Right lung (tissue), 2 donors: ENCODE measurements at regions not wholly inside any gene's neighbourhood (a gene's known extent, or its start where the extent isn't known, plus 50 kb on each side); places are given as distances from the start of the nearest gene placed in this dataset.
"Not testable (repeated sequence)": the region's sequence is repeated elsewhere in the genome, so short reads cannot be mapped to it uniquely, and the experiment has no call there.

Experiments used
- DNase-seq, 2 donors: peaks; one replicate each; pipeline ENCODE4 v3.0.0-alpha.2; 2013

DNA sequence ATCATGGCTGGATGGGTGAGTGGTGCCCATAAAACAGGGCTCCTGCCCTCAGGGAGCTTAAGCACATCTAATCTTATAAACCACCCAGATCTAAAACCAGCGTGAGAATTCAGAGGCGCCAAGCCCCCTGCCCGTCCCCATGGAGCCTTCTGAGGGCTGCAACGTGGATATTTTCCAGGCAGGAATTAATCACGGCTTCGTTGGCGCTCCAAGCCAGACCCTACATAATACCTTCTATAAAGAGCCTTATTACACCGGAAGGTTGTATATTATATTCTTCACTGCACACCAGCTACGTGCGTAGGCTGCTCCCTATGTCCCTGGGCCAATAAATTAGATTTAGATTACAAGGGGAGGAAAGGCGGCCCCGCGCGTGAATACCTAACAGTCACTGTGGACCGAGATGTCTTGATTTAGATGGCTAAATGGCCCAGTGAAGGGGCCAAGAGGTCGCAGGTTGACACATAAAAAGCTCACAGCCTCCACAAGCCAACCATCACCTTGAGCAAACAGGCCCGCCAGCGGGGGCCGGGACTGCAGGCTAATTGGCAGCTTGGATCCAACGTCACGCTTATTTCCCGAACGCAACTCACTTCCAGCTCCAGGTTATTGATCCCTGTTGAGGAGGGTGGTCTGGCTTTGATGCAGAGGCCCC, 64.7 kb upstream of the APCDD1L start:
- DNase-seq = no peak

DNA sequence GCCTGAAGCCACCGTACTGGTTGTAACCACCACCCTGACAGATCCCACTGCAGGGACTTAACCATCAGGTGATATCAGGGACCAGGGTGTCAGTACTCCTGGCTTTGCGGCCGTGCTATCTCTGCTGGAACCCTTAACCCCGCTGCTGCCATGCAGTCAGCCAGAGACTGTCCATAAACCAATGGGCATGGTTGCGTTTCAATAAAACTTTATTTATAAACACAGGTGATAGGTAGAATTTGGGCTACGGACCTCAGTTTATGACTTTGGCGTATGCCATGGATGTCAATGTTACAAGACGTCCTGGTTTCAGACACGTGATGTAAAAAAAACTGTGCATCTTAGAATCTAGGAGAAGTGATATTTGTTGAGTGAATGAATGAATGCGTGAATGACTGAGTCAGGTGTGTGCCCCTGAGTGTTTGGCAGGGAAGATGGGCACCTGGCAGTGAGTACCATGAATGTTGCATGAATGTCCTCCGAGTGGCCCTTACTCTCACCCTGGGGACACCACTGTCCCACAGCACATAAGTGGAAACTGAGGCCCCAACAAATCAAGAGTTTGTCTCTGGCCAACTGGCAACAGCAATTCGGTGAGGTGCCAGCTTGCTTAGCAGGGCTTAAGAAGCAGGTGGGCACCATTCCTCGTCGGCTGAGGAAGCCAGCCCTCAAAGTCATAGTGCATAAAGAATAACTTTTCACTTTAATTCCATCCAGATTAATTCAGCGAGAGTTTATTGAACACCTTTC, 64.0 kb upstream of the APCDD1L start:
- DNase-seq = no peak

GRCh38 chr20:58577871-58578598, 62.8 kb upstream of the APCDD1L start:
- no peak for DNase-seq

DNA sequence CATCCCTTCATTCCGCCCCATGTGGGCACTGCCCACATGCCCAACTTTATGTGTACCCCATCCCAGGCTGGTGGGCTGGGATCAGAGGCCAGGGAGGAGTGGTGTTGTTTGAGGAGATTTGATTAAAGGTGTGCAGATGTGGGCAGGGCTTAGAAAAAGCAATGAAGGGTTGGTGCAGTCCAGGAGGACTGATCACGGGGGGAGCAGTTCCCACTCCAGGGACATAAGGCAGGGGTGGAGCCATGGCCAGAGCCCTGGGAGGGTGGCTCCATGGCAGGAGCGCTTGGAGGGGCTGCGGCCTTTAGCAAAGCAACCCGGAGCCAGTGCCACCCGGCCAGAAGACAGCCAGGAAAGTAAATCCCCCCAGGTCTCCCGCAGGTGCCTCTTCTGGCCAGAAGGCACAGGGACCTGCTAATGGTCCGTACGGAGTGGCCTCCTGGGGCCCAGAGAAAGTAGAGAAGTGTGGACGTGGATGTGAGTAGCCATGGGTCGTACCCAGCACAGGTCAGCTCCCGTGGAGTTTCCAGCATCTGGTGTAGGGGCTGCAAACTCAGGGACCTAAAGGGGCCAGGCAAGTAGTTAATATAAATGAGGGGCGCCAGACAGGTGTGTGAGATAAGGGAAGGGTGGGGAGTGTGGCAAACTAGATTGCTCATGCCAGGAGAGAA, 62.1 kb upstream of the APCDD1L start:
- DNase-seq = no peak

DNA sequence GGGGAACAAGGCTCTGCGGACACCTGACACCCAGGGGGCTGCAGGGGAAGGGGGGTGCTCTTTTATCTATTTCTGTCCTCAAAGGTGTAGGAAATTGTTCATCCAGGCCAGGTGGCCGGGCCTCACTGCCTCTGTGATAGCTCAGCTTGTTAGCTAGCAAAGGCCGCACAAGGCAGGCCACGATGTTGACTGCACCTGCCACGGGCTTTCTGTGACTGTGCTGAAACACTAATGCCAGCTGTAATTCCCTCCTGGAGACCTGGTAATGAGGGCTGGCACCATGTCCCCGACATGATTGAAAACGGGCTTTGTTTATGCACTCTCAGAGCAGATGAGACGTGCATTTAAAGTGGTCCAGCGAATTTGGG, 61.4 kb upstream of the APCDD1L start:
- no peak for DNase-seq

- no peak for DNase-seq
Observed at GRCh38 chr20:58575776-58576602, 60.8 kb upstream of the APCDD1L start.

- DNase-seq = no peak
Observed at GRCh38 chr20:58574469-58574868, 59.3 kb upstream of the APCDD1L start.

GRCh38 chr20:58573986-58574385, 58.8 kb upstream of the APCDD1L start:
- DNase-seq = no peak

DNA sequence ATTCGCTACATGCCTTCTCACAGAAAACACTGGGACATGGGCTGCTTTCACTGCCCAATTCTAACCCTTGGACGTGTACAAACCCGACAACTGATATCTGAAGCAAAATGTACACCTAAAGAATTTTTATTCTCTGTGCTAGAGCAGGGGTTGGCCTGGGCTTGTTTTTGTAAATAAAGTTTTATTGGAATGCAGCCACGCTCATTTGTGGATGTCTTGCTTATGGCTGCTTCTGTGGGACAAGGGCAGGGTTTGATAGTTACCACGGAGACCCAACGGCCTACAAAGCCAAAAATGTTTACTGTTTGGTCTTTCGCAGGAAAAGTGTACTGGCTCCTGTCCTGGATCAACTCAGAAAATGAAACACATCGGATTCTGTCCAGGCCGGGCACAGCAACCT, 58.1 kb upstream of the APCDD1L start:
- no peak for DNase-seq

- not testable (repeated sequence) for DNase-seq
Observed at GRCh38 chr20:58572428-58572763, 57.2 kb upstream of the APCDD1L start.

- DNase-seq = no peak
Observed at GRCh38 chr20:58571693-58572427, 56.7 kb upstream of the APCDD1L start.

DNA sequence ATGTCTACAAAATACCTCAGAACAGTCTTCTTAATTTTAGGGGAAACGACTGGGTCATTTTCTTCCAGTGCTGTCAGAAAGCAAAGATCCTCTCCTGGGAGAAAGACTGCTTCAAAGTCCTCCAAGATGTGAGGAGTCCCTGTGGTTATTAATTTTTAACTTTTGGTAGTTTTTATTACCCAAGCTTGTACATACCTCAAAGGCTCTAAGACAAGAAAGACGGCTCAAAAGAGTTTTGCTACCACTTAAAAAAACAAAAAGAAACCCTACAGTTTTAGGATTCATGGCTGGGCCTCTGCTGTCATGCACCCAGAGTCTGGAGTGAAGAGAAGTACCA, 56.1 kb upstream of the APCDD1L start:
- DNase-seq = no peak

DNA sequence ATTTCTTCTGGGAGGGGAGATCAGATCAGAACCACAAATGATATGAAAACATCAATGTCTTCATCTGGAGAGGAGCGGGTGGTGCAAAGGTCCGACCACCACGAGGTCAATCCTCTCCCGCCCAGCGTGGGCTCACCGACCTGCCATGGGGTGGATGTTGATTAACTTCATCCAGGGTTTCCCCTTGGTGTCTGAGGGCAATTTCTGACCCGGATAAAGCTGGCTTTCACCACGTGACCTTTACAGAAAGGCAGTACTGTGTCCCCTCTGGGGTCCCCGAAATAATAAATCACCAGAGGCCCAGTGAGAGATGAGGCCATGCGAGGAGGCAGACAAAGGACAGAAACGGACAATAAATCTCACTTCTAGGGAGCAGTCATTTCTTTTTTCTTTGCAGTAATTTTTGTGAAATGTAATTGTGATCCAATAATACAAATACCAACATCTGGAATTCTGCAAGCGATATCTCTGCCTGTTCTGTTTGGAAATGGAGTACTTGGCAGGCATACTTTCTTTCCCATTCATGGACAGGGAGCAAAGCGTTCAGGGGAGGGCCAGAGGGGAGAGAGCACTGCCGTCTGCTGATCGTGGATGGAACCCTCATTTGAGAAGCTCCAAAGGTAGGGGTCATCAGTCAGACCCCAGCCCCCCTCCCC, 55.1 kb upstream of the APCDD1L start:
- DNase-seq = no peak

GRCh38 chr20:58569241-58570125, 54.3 kb upstream of the APCDD1L start:
- no peak for DNase-seq

DNA sequence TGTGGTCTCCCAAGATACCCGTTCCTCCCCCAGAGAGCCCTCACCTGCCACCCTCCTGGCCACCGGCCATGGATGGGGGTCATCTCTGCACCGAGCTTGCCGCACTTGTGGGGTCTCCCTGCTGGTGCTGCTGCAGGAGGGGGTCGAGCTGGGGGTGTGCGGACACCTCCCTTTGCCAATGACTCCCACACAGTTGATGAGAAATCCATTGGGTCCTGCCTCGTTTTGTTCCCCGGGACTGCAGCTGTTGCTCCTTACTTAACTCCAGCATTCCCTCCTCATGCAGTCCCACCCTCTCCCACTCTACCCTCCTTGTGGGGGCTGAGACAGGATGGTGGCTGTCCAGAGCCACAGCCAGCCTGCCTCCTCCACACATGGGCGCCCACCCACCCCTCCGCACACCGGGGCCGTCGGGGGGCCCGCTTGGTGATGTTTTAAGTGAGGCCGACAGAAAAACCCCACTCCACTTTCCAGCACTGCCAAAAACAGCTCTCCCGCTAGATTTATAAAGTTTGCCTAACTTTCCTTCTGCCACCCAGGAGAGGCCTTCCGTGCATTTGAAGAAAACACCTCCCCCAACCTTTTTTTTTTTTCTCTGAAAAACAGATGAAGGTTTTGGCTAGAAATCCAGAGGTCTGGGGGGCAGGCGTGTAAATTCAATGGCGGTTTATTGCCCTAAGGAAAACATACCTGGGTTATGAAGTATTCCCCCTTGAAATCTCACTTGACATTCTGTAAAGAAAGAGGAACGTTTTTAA, 53.5 kb upstream of the APCDD1L start:
- no peak for DNase-seq

GRCh38 chr20:58568126-58568482, 52.9 kb upstream of the APCDD1L start:
- DNase-seq = no peak

DNA sequence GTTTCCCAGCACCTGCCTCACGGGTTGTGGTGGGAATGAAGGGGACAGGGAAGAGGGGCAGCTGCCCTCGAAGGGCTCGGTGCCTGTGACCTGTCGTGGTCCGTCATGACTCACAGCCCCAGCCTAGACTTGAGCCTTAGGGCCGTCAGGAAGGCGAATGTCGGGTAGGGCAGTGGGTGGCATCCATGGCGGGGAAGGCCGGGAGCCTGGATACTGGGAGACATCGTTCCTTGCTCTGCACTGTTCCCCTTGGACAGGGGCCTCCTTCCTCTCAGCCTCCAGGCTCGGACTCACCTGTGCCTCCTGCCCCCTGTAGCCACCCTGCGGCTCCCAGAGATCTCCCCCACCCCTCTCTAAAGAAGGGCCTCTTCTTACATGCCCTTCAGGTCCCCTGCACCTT, 52.2 kb upstream of the APCDD1L start:
- no peak for DNase-seq

GRCh38 chr20:58566981-58567380, 51.8 kb upstream of the APCDD1L start:
- no peak for DNase-seq
